ENCODE measurements at regions not wholly inside any gene's neighbourhood (a gene's known extent, or its start where the extent isn't known, plus 50 kb on each side); places are given as distances from the start of the nearest gene placed in this dataset.

DNA sequence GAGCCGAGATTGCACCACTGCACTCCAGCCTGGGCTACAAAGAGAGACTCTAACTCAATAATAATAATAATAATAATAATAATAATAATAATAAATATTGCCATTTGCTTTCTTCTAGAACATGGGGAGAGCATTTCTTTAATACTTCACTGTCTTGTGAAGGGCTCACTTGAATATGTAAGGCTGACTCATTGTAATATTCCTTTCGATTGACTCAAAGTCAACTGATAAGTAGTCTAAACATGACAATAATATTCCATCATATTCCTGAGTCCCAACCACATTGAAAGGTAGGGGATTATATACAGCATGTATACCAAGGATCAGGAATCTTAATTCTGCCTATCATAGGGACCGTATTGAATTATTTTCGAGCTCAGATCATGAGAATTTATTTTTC is 949.2 kb downstream of the DSC3 start:
- H3K4me3 ChIP-seq (ENCODE audit: low read length, poor library complexity, severe bottlenecking) = no peak overlapping the region
- H4K20me1 ChIP-seq (ENCODE audit: insufficient read depth, low read length, poor library complexity, severe bottlenecking) = no peaks in the 10 kb centered on the region

DNA sequence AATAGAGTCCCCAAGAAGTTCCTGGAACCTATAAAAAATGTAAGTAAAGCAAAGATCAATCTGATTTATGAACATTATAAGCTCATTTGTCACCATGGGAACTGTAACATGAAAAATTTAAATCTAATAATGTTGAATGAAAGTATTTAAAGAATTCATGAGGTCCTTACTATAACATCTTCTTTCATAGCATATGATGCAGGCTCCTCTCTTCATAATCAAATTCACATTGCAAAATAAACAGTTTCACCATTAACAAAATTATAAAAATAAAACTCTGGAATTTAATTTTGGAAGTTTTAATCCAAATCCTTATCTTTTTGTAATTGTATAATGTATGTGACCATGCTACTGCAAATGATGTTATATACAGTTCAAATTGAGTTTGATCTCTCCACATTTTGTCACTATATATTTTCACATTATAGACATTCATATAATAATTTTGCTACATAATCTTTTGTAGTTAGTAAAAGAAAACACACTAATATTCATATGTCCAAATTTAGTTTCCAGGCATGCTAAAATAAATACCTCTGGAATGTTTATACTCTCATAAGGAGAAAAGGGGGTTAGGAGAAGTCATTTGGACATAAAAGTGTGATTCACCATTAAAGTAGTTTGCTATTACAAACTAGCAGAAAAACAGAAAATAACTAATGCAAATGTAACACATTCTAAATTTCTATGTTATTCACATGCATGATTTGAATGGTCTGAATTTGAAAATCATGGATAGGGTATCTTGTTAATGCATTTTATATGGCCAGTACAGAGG is 954.1 kb downstream of the DSC3 start:
- H2AFZ ChIP-seq (ENCODE audit: low read length) = no peak overlapping the region
- no peaks in the 10 kb centered on the region for H3F3A ChIP-seq (ENCODE audit: low read depth)
- H3K36me3 ChIP-seq (ENCODE audit: insufficient read depth, low read length) = no peaks in the 10 kb centered on the region
- TF ChIP-seq, protein P1, sequence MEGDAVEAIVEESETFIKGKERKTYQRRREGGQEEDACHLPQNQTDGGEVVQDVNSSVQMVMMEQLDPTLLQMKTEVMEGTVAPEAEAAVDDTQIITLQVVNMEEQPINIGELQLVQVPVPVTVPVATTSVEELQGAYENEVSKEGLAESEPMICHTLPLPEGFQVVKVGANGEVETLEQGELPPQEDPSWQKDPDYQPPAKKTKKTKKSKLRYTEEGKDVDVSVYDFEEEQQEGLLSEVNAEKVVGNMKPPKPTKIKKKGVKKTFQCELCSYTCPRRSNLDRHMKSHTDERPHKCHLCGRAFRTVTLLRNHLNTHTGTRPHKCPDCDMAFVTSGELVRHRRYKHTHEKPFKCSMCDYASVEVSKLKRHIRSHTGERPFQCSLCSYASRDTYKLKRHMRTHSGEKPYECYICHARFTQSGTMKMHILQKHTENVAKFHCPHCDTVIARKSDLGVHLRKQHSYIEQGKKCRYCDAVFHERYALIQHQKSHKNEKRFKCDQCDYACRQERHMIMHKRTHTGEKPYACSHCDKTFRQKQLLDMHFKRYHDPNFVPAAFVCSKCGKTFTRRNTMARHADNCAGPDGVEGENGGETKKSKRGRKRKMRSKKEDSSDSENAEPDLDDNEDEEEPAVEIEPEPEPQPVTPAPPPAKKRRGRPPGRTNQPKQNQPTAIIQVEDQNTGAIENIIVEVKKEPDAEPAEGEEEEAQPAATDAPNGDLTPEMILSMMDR (conservative IDR thresholded peaks at IDR 0.05; ENCODE audit: low read length) = no peak
- TF ChIP-seq EZH2phosphoT487 (IDR thresholded peaks at IDR 0.05; ENCODE audit: borderline replicate concordance) = no peak
- no peak overlapping the region for H3K4me2 ChIP-seq (ENCODE audit: low read depth, low read length, poor library complexity, severe bottlenecking)
- no peaks in the 10 kb centered on the region for H3K9me3 ChIP-seq (ENCODE audit: insufficient read depth, low read depth, low read length)
- H3K27me3 ChIP-seq (ENCODE audit: insufficient read depth, low read length, poor library complexity, severe bottlenecking) = no peaks in the 10 kb centered on the region
- H3K9me2 ChIP-seq (replicated peaks; ENCODE audit: low read depth, low read length) = no peaks in the 10 kb centered on the region
- H3K4me1 ChIP-seq (ENCODE audit: insufficient read depth, low read length, poor library complexity, severe bottlenecking) = no peaks in the 10 kb centered on the region
- no peaks in the 10 kb centered on the region for H4K20me1 ChIP-seq (ENCODE audit: insufficient read depth, low read length, poor library complexity, severe bottlenecking)
- H3K9ac ChIP-seq (ENCODE audit: low read depth, low read length, poor library complexity, severe bottlenecking) = no peak overlapping the region
- H3K79me2 ChIP-seq (ENCODE audit: insufficient read depth, low read length) = no peaks in the 10 kb centered on the region
- no peak overlapping the region for H3K4me3 ChIP-seq (ENCODE audit: low read length, poor library complexity, severe bottlenecking)

More for the DNA sequence above, 949.2 kb downstream of the DSC3 start:
- no peak for TF ChIP-seq EZH2phosphoT487 (IDR thresholded peaks at IDR 0.05; ENCODE audit: borderline replicate concordance)
- TF ChIP-seq, protein P1 (conservative IDR thresholded peaks at IDR 0.05; ENCODE audit: low read length) = no peak
- H3K4me2 ChIP-seq (ENCODE audit: low read depth, low read length, poor library complexity, severe bottlenecking) = no peak overlapping the region
- no peaks in the 10 kb centered on the region for H3K36me3 ChIP-seq (ENCODE audit: insufficient read depth, low read length)
- H3K4me1 ChIP-seq (ENCODE audit: insufficient read depth, low read length, poor library complexity, severe bottlenecking) = no peaks in the 10 kb centered on the region
- H3K79me2 ChIP-seq (ENCODE audit: insufficient read depth, low read length) = no peaks in the 10 kb centered on the region
- H3K9me3 ChIP-seq (ENCODE audit: insufficient read depth, low read depth, low read length) = no peaks in the 10 kb centered on the region
- no peaks in the 10 kb centered on the region for H3K9me2 ChIP-seq (replicated peaks; ENCODE audit: low read depth, low read length)
- no peak overlapping the region for H3K9ac ChIP-seq (ENCODE audit: low read depth, low read length, poor library complexity, severe bottlenecking)
- H2AFZ ChIP-seq (ENCODE audit: low read length) = no peak overlapping the region
- no peaks in the 10 kb centered on the region for H3K27me3 ChIP-seq (ENCODE audit: insufficient read depth, low read length, poor library complexity, severe bottlenecking)
- H3F3A ChIP-seq (ENCODE audit: low read depth) = no peaks in the 10 kb centered on the region

DNA sequence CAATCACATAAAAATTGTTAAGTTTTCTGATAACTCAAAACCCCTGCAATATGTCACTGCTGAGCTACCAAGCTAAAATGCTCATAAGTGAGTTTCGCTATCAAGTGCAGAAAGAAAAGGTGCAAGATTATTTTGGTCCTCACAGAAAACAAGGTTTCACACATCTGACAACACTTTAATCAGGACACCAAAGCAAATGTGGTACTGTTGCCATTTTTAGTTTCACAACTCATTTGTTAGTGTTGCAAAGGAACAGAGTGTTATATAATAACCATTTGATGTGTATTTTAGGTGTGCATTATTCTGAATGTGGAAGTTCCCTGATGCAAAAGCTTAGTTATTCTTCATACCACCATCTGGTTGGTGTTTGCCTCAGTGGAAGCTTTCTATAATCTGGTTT is 956.2 kb downstream of the DSC3 start:
- Histone ChIP-seq H3K9me3 (ENCODE audit: insufficient read depth, low read depth, low read length) (no peaks in the 10 kb centered on the region), H3K9me2 (replicated peaks; ENCODE audit: low read depth, low read length) (no peaks in the 10 kb centered on the region)
- TF ChIP-seq EZH2phosphoT487 (IDR thresholded peaks at IDR 0.05; ENCODE audit: borderline replicate concordance) = no peak
- TF ChIP-seq, protein P1 (conservative IDR thresholded peaks at IDR 0.05; ENCODE audit: low read length) = no peak

More for the DNA sequence above, 956.2 kb downstream of the DSC3 start:
- H3K9ac ChIP-seq (ENCODE audit: low read depth, low read length, poor library complexity, severe bottlenecking) = no peak overlapping the region
- no peaks in the 10 kb centered on the region for H3F3A ChIP-seq (ENCODE audit: low read depth)
- no peaks in the 10 kb centered on the region for H3K36me3 ChIP-seq (ENCODE audit: insufficient read depth, low read length)
- no peaks in the 10 kb centered on the region for H3K27me3 ChIP-seq (ENCODE audit: insufficient read depth, low read length, poor library complexity, severe bottlenecking)
- H3K4me2 ChIP-seq (ENCODE audit: low read depth, low read length, poor library complexity, severe bottlenecking) = no peak overlapping the region
- no peaks in the 10 kb centered on the region for H3K79me2 ChIP-seq (ENCODE audit: insufficient read depth, low read length)
- H3K4me1 ChIP-seq (ENCODE audit: insufficient read depth, low read length, poor library complexity, severe bottlenecking) = no peaks in the 10 kb centered on the region
- no peak overlapping the region for H2AFZ ChIP-seq (ENCODE audit: low read length)
- no peak overlapping the region for H3K4me3 ChIP-seq (ENCODE audit: low read length, poor library complexity, severe bottlenecking)
- no peaks in the 10 kb centered on the region for H4K20me1 ChIP-seq (ENCODE audit: insufficient read depth, low read length, poor library complexity, severe bottlenecking)
